Choroid plexus epithelial cell (primary cell): ENCODE measurements at regions not wholly inside any gene's neighbourhood (a gene's known extent, or its start where the extent isn't known, plus 50 kb on each side); places are given as distances from the start of the nearest gene placed in this dataset.
"Not testable (repeated sequence)": the region's sequence is repeated elsewhere in the genome, so short reads cannot be mapped to it uniquely, and the experiment has no call there.

Experiments
- DNase-seq: peaks from one replicate; pipeline ENCODE4 v3.0.0-alpha.2; 2010; ENCODE audit warnings: low read depth
- H3K4me3 ChIP-seq: 2 replicates; pipeline ENCODE4 v1.5.1; 2011; ENCODE audit warnings: low read depth, mild to moderate bottlenecking, control low read depth, low read length, moderate library complexity
- CTCF ChIP-seq: conservative IDR thresholded peaks from 2 replicates; pipeline ENCODE4 v1.5.1; 2011; ENCODE audit warnings: low read depth, mild to moderate bottlenecking, control low read depth, inconsistent platforms, low read length, moderate library complexity

GRCh38 chr2:142716463-142717242, 160.8 kb upstream of the KYNU start:
- no peak overlapping the region for H3K4me3 ChIP-seq
- peak; percentile 73 for DNase-seq
- no peak for TF ChIP-seq CTCF

GRCh38 chr2:142714600-142714999, 162.9 kb upstream of the KYNU start:
- no peak for DNase-seq
- H3K4me3 ChIP-seq = no peak overlapping the region
- TF ChIP-seq CTCF = no peak

- H3K4me3 ChIP-seq = no peak overlapping the region
- DNase-seq = peak; percentile 11
- TF ChIP-seq CTCF = no peak
Observed at GRCh38 chr2:142710336-142710735, 167.1 kb upstream of the KYNU start.

GRCh38 chr2:142707318-142707717, 170.1 kb upstream of the KYNU start:
- no peak overlapping the region for H3K4me3 ChIP-seq
- no peak for TF ChIP-seq CTCF

GRCh38 chr2:142702397-142702796, 175.1 kb upstream of the KYNU start:
- DNase-seq, H3K4me3 ChIP-seq: not testable (repeated sequence)

More at GRCh38 chr2:142707318-142707717, 170.1 kb upstream of the KYNU start:
- no peak for DNase-seq

- H3K4me3 ChIP-seq = not testable (repeated sequence)
- DNase-seq = peak; percentile 7
Observed at GRCh38 chr2:142695350-142696257, 181.9 kb upstream of the KYNU start.

- TF ChIP-seq CTCF = no peak
- H3K4me3 ChIP-seq = no peak overlapping the region
- no peak for DNase-seq
Observed at GRCh38 chr2:142694282-142694681, 183.2 kb upstream of the KYNU start.
